Calu3 (cell line): ENCODE measurements at regions not wholly inside any gene's neighbourhood (a gene's known extent, or its start where the extent isn't known, plus 50 kb on each side); places are given as distances from the start of the nearest gene placed in this dataset.

ENCODE experiments used
- BruUV-seq: library from RNA; stranded (reverse); fragments of 400-500 nt; replicated peaks from 2 replicates; lab custom pipeline; 2021; lab: Mats Ljungman, UMichigan
- CTCF ChIA-PET: fragments of 300-600 bp; sonication (Branson Sonifier 250); formaldehyde crosslinking; loops from one replicate; lab custom pipeline; 2022; ENCODE audit warnings: antibody characterized with exemption; lab: Charles Lee
- DNase-seq: peaks from one replicate; pipeline ENCODE4 v3.0.0; 2022
- H3K27ac Mint-ChIP-seq: one replicate; pipeline ENCODE4 v1.8.0; 2022; ENCODE audit warnings: mixed read lengths; ENCODE audit not compliant: unreplicated experiment
- H3K27me3 Mint-ChIP-seq: one replicate; pipeline ENCODE4 v1.8.0; 2022; ENCODE audit warnings: mixed read lengths; ENCODE audit not compliant: unreplicated experiment
- H3K36me3 Mint-ChIP-seq: one replicate; pipeline ENCODE4 v1.8.0; 2022; ENCODE audit warnings: mild to moderate bottlenecking, moderate library complexity, mixed read lengths; ENCODE audit not compliant: insufficient read depth, unreplicated experiment
- H3K4me1 Mint-ChIP-seq: one replicate; pipeline ENCODE4 v1.8.0; 2022; ENCODE audit warnings: mild to moderate bottlenecking, low read depth, mixed read lengths; ENCODE audit not compliant: unreplicated experiment
- H3K4me3 Mint-ChIP-seq: one replicate; pipeline ENCODE4 v1.8.0; 2022; ENCODE audit warnings: mild to moderate bottlenecking, low read depth, moderate library complexity, mixed read lengths; ENCODE audit not compliant: unreplicated experiment
- H3K9me3 Mint-ChIP-seq: one replicate; pipeline ENCODE4 v1.8.0; 2022; ENCODE audit warnings: low read depth, mixed read lengths; ENCODE audit not compliant: unreplicated experiment
- intact Hi-C: fragments of 100-400 bp; cut with micrococcal nuclease; formaldehyde crosslinking; loops from one replicate; pipeline ENCODE4 v1.10.0; 2022; ENCODE audit not compliant: unreplicated experiment
- TF ChIP-seq, protein P1 (sequence below): fragments of 200-600 bp; IDR thresholded peaks from one replicate; pipeline ENCODE4 v1.8.0; 2022; ENCODE audit warnings: antibody characterized with exemption; ENCODE audit not compliant: unreplicated experiment

DNA sequence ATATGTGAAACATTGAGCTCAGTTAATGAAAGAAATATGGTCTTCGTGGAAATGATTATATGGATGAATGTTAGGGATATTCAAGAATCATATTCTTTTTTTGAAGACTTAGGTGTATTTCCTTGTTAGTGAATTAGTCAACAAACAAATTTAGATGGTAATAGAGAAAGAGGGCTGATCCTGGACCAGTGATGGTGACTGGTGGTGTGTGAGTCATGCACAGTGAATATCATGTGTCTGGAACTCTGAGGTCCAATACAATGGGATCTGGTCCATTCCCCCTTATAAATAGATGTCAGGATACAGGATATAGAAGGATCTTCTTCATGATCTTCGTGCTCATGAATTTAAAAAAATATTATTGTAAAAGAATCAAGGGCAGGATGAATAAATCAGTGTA is 64.4 kb upstream of the RTL1 start:
- no TSS peak for BruUV-seq
- Mint-ChIP-seq H3K36me3 (no peaks in the 10 kb centered on the region), H3K4me3 (no peak overlapping the region), H3K27ac (no peak overlapping the region), H3K4me1 (peaks cover 10% of the 10 kb centered on the region), H3K9me3 (peaks cover 2% of the 10 kb centered on the region), H3K27me3 (no peaks in the 10 kb centered on the region)
- CTCF ChIA-PET: no interaction called here
- no peak for DNase-seq
- TF ChIP-seq, protein P1, sequence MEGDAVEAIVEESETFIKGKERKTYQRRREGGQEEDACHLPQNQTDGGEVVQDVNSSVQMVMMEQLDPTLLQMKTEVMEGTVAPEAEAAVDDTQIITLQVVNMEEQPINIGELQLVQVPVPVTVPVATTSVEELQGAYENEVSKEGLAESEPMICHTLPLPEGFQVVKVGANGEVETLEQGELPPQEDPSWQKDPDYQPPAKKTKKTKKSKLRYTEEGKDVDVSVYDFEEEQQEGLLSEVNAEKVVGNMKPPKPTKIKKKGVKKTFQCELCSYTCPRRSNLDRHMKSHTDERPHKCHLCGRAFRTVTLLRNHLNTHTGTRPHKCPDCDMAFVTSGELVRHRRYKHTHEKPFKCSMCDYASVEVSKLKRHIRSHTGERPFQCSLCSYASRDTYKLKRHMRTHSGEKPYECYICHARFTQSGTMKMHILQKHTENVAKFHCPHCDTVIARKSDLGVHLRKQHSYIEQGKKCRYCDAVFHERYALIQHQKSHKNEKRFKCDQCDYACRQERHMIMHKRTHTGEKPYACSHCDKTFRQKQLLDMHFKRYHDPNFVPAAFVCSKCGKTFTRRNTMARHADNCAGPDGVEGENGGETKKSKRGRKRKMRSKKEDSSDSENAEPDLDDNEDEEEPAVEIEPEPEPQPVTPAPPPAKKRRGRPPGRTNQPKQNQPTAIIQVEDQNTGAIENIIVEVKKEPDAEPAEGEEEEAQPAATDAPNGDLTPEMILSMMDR: no peak
- intact Hi-C loops: no loop called here

DNA sequence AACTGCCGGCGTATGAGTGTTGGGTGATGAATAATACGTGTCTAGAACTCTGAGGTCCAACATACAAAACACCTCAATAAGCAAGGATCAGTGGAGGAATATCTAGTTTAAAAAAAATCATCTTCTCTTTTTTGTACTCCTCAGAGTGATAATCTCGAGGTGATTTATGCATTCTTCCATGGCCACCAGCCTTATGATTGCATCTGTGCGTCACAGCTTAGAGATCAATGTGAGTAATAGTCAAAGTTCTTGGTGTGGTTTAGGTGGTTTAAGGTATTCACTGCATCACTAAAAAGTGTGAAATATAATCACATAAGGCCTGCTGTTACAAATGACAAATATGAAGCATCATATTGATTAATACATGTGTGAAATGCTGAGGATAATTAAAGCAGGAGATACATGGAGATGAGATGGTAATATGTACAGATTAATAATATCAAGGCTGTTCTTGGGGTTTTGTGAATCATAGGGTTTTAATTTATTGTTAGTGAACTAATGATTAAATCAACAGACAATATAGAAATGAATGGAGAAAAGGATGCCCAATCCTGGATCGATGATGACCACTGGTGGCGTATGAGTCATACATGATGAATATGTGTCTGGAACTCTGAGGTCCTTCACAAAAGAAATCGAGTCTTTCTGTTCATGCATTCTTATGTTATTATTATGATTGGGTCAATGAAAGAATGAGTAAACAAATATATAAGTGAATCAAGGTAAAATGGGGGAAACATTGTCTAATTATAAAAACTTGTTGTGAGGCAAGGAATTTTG is 68.8 kb upstream of the RTL1 start:
- Mint-ChIP-seq H3K27ac (peak overlapping the region; percentile 42), H3K36me3 (no peaks in the 10 kb centered on the region), H3K9me3 (no peaks in the 10 kb centered on the region), H3K4me3 (no peak overlapping the region), H3K4me1 (peaks cover 11% of the 10 kb centered on the region), H3K27me3 (no peaks in the 10 kb centered on the region)
- DNase-seq: no peak
- TF ChIP-seq, protein P1: no peak
- intact Hi-C loops: no loop called here
- CTCF ChIA-PET: no interaction called here
- no TSS peak for BruUV-seq

DNA sequence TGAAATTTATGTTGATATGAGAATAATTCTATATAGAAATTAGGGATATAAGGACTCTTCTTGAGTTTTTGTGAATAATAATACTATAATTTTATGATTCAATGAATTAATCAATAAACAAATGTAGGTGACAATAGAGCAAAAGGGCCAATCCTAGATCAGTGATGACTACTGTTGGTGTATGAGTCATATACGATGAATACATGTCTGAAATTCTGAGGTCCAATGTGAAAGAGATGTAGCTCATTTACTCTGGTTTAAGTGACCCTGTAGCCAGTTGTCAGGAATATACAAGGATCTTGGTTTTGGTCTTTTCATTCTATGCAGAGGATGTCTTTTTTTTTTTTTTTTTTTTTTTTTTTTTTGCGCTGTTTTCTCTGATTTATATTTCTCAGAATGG is 72.1 kb upstream of the RTL1 start:
- H3K27ac Mint-ChIP-seq: no peak overlapping the region
- no peaks in the 10 kb centered on the region for H3K27me3 Mint-ChIP-seq
- H3K4me3 Mint-ChIP-seq: no peak overlapping the region
- TF ChIP-seq, protein P1: no peak
- DNase-seq: no peak
- intact Hi-C loops: no loop called here
- BruUV-seq: no TSS peak
- peaks cover 32% of the 10 kb centered on the region for H3K4me1 Mint-ChIP-seq
- H3K9me3 Mint-ChIP-seq: no peaks in the 10 kb centered on the region
- CTCF ChIA-PET: interaction anchor here (0.6 kb wide), 1 partner anchor 224 kb away, joined by 3 read pairs; no protein-coding TSS in a partner anchor
- H3K36me3 Mint-ChIP-seq: peaks cover 3% of the 10 kb centered on the region

GRCh38 chr14:100979079-100979478 is 75.6 kb upstream of the RTL1 start:
- Mint-ChIP-seq H3K27ac (peak overlapping the region; percentile 16), H3K27me3 (no peaks in the 10 kb centered on the region), H3K4me3 (no peak overlapping the region), H3K4me1 (peaks cover 46% of the 10 kb centered on the region), H3K36me3 (peaks cover 6% of the 10 kb centered on the region), H3K9me3 (no peaks in the 10 kb centered on the region)
- intact Hi-C loops: no loop called here
- DNase-seq: no peak
- TF ChIP-seq, protein P1: no peak
- BruUV-seq: no TSS peak
- CTCF ChIA-PET: no interaction called here
